Endodermal cell (in vitro differentiated cells): ENCODE measurements at regions not wholly inside any gene's neighbourhood (a gene's known extent, or its start where the extent isn't known, plus 50 kb on each side); places are given as distances from the start of the nearest gene placed in this dataset.

Experiments used
- DNase-seq: peaks from one replicate; pipeline ENCODE4 v3.0.0-alpha.2; 2017
- H3K27ac ChIP-seq: 2 replicates; pipeline ENCODE4 v1.5.1; 2013; ENCODE audit warnings: mild to moderate bottlenecking, low read depth, low read length, moderate library complexity
- H3K27me3 ChIP-seq: 2 replicates; pipeline ENCODE4 v1.6.1; 2013; ENCODE audit warnings: mild to moderate bottlenecking, low read length, moderate library complexity; ENCODE audit not compliant: insufficient read depth, control insufficient read depth, poor library complexity, severe bottlenecking
- H3K36me3 ChIP-seq: 2 replicates; pipeline ENCODE4 v1.7.0; 2013; ENCODE audit warnings: mild to moderate bottlenecking, low read length, moderate library complexity; ENCODE audit not compliant: control insufficient read depth, insufficient read depth
- H3K4me1 ChIP-seq: one replicate; pipeline ENCODE4 v1.7.0; 2013; ENCODE audit warnings: low read length; ENCODE audit not compliant: control insufficient read depth, insufficient read depth
- H3K4me3 ChIP-seq: 2 replicates; pipeline ENCODE4 v1.5.1; 2013; ENCODE audit warnings: mild to moderate bottlenecking, low read length, moderate library complexity
- H3K9ac ChIP-seq: 2 replicates; pipeline ENCODE4 v1.6.1; 2013; ENCODE audit warnings: mild to moderate bottlenecking, low read length, moderate library complexity; ENCODE audit not compliant: poor library complexity, severe bottlenecking; ENCODE audit errors: extremely low read depth
- H3K9me3 ChIP-seq: 2 replicates; pipeline ENCODE4 v1.6.1; 2013; ENCODE audit warnings: mild to moderate bottlenecking, low read length, moderate library complexity; ENCODE audit not compliant: control insufficient read depth
- H3K27ac Mint-ChIP-seq: 2 replicates; pipeline ENCODE4 v1.8.0; 2020; ENCODE audit warnings: mixed read lengths
- H3K27me3 Mint-ChIP-seq: 2 replicates; pipeline ENCODE4 v1.8.0; 2021; ENCODE audit warnings: mild to moderate bottlenecking, mixed read lengths; ENCODE audit not compliant: insufficient read depth
- H3K36me3 Mint-ChIP-seq: 2 replicates; pipeline ENCODE4 v1.8.0; 2020; ENCODE audit warnings: low read depth, mixed read lengths
- H3K4me1 Mint-ChIP-seq: 2 replicates; pipeline ENCODE4 v1.8.0; 2020; ENCODE audit warnings: mixed read lengths
- H3K4me3 Mint-ChIP-seq: 2 replicates; pipeline ENCODE4 v1.8.0; 2020; ENCODE audit warnings: mild to moderate bottlenecking, moderate library complexity, mixed read lengths
- H3K9me3 Mint-ChIP-seq: 2 replicates; pipeline ENCODE4 v1.8.0; 2020; ENCODE audit warnings: mild to moderate bottlenecking, mixed read lengths
- CTCF ChIP-seq: fragments of 200-600 bp; sonication (generic); conservative IDR thresholded peaks from 2 replicates; pipeline ENCODE4 v1.5.0; 2021; ENCODE audit warnings: antibody characterized with exemption, mild to moderate bottlenecking
- WGBS, 2 experiments: methylation state at CpG; one replicate each; pipeline versions ENCODE4 v1.1.5 to v1.1.7; 2013; ENCODE audit warnings: missing lambda C conversion rate in 2 of 2, mixed read lengths in 1 of 2; ENCODE audit not compliant: insufficient coverage in 1 of 2, insufficient read length in 1 of 2; 5-methylcytosine and 5-hydroxymethylcytosine counted together

- H3K36me3 Mint-ChIP-seq, result no peaks in the 10 kb centered on the region
- H3K9ac ChIP-seq, result no peak overlapping the region
- no peaks in the 10 kb centered on the region for H3K4me1 Mint-ChIP-seq
- H3K27me3 ChIP-seq, result no peaks in the 10 kb centered on the region
- DNase-seq, result no peak
- H3K27me3 Mint-ChIP-seq, result no peaks in the 10 kb centered on the region
- no peak overlapping the region for H3K27ac Mint-ChIP-seq
- H3K4me3 Mint-ChIP-seq, result no peak overlapping the region
- H3K4me3 ChIP-seq, result no peak overlapping the region
- no peak for TF ChIP-seq CTCF
- H3K9me3 ChIP-seq, result no peaks in the 10 kb centered on the region
- no peak overlapping the region for H3K27ac ChIP-seq
- no peaks in the 10 kb centered on the region for H3K36me3 ChIP-seq
- 82 to 95% methylated on average over 4 to 13 of the region's 13 CpGs for WGBS, 2 experiments
- no peaks in the 10 kb centered on the region for H3K4me1 ChIP-seq
- peaks cover 16% of the 10 kb centered on the region for H3K9me3 Mint-ChIP-seq
Observed at GRCh38 chr3:95588473-95588872, 1225.9 kb upstream of the EPHA6 start.

GRCh38 chr3:95595416-95596075 is 1218.8 kb upstream of the EPHA6 start:
- Mint-ChIP-seq H3K36me3 (no peaks in the 10 kb centered on the region), H3K27me3 (no peaks in the 10 kb centered on the region), H3K4me3 (no peak overlapping the region), H3K27ac (no peak overlapping the region), H3K4me1 (no peaks in the 10 kb centered on the region), H3K9me3 (peaks cover 38% of the 10 kb centered on the region)
- TF ChIP-seq CTCF, result no peak
- no peak for DNase-seq
- H3K27ac ChIP-seq, result no peak overlapping the region
- H3K36me3 ChIP-seq, result no peaks in the 10 kb centered on the region
- H3K27me3 ChIP-seq, result no peaks in the 10 kb centered on the region
- no peak overlapping the region for H3K9ac ChIP-seq
- no peak overlapping the region for H3K4me3 ChIP-seq
- WGBS, 2 experiments, result 89 to 90% methylated on average over 13 to 26 of the region's 26 CpGs
- no peaks in the 10 kb centered on the region for H3K4me1 ChIP-seq
- peaks cover 4% of the 10 kb centered on the region for H3K9me3 ChIP-seq

- no peaks in the 10 kb centered on the region for H3K36me3 ChIP-seq
- H3K27me3 ChIP-seq, result no peaks in the 10 kb centered on the region
- H3K27ac ChIP-seq, result no peak overlapping the region
- peaks cover 20% of the 10 kb centered on the region for H3K9me3 ChIP-seq
- no peak for TF ChIP-seq CTCF
- Mint-ChIP-seq H3K27ac (no peak overlapping the region), H3K4me1 (no peaks in the 10 kb centered on the region), H3K4me3 (no peak overlapping the region), H3K36me3 (peaks cover 3% of the 10 kb centered on the region), H3K9me3 (peaks cover 36% of the 10 kb centered on the region), H3K27me3 (no peaks in the 10 kb centered on the region)
- H3K4me3 ChIP-seq, result no peak overlapping the region
- DNase-seq, result no peak
- no peak overlapping the region for H3K9ac ChIP-seq
- 96% methylated on average over 1 of the region's 1 CpG; no CpG with 5 or more reads in 1 of the 2 experiments for WGBS, 2 experiments
- H3K4me1 ChIP-seq, result no peaks in the 10 kb centered on the region
Observed at GRCh38 chr3:95607926-95608325, 1206.5 kb upstream of the EPHA6 start.
